Activated gamma-delta T cell treated with anti-CD3 and anti-CD28 coated beads, Interleukin-2, amount 50 U/mL, for 16 hours (primary cell): ENCODE measurements at regions not wholly inside any gene's neighbourhood (a gene's known extent, or its start where the extent isn't known, plus 50 kb on each side); places are given as distances from the start of the nearest gene placed in this dataset.
"Not testable (repeated sequence)": the region's sequence is repeated elsewhere in the genome, so short reads cannot be mapped to it uniquely, and the experiment has no call there.

Source experiments
- DNase-seq: peaks from one replicate; pipeline ENCODE4 v3.0.0-alpha.2; 2020; ENCODE audit warnings: low read depth

DNA sequence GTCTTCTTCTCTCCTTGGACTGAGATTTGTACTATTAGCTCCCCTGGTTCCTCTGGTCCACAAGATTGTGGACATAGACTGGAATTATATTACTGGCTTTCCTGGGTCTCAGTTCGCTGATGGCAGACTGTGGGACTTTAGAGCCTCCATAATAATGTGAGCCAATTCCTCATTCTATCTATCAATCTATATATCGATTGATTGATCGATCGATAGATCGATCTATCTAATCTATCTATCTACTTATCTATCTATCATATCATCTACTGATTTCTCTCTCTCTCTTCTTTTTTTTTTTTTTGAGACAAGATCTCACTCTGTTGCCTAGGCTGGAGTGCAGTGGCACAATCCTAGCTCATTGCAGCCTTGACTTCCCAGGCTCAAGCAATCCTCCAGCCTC is 51.5 kb upstream of the DDR1 start:
- no peak for DNase-seq

- DNase-seq = no peak
Measured at GRCh38 chr6:30830438-30830837, 53.9 kb upstream of the DDR1 start.

DNA sequence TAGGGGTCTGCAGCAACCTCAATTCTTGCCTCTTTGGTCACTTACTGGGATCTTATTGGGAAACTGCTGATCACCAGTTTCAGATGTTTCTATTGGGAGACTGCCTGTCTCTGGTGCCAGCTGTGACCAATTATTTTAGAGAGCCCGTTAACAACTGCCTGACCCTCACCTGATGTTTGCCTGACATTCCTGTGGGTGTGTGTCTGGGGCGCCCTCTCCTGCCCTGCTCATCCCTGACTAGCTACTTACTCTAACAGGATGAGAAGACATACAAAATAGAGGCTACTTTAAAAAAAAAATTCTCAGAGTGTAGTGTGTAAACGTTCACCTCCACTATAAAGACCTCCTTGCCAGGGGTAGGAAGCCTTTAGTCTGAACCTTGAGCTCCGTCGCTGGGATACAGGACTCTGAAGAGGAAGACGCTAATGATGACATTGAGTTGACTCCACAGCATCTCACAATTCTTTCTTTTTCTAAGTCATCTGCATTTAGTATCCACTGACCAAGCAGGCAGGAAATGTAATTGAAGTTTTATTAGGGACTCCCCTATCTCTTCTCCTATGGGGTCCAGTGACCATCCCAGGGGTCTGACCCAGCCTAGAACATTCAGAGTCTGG is 54.6 kb upstream of the DDR1 start:
- no peak for DNase-seq

GRCh38 chr6:30829033-30829432 is 55.3 kb upstream of the DDR1 start:
- DNase-seq = no peak

GRCh38 chr6:30828027-30828962 is 56.0 kb upstream of the DDR1 start:
- peak; percentile 68 for DNase-seq

DNA sequence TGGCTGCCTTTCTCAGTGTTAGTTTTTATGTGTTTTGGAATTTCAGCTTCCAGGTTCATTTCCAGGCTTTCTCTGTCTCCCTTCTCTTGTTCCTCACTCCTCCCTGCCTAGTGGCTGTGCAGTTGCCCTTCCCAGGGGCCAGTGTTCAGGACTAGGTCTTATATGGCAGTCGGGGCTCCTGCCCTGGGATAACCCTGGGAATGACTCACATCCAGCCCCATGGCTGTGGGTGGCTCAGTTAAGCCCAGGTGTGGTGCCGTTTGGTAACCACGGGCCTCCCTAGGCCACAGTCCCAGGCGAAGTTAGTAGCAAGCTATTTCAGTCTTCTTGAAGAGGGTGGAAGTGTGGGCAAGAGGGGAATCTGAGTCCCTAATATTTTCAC is 57.4 kb upstream of the DDR1 start:
- DNase-seq = no peak

DNA sequence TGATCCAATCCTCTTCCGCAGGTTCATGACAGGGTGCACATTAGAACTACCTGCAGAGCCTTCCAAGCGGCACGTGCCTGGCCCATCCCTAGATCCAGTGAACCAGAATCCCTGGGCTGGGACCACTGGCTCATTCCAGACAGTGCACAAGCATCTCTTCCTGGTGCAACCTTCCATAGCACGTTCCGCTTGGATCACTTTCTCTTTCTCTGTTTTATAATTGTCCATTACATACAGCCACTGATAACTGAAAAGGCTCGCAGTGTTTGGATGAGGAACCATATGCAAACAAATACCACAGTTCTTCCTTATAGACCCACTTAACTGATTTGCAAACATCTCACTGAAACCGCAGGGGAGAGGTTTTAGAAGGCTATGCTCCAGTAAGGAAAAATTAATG is 59.6 kb upstream of the DDR1 start:
- DNase-seq = no peak

GRCh38 chr6:30823534-30823865 is 60.8 kb upstream of the DDR1 start:
- DNase-seq = no peak

- DNase-seq = no peak
Measured at GRCh38 chr6:30821862-30822784, 62.2 kb upstream of the DDR1 start.

DNA sequence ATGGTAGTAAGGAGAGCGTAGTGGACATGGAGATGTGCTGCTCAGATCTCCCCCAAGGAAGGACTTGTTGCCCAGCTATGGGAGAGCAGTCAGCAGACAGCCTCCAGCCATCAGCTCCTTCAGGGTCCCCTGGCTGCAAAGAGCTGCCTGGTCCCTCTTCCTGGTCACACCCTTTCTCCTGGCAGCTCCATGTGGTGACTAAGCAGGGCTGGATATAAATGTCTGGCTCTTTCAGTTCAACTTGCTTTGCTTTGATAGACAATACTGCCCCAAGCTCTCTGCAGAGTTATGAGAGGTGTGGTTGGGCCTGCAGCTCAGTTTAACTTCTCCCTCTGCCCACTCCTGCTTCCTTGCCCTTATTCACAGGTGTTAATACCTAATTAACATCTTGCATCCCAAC is 64.1 kb upstream of the DDR1 start:
- no peak for DNase-seq

DNA sequence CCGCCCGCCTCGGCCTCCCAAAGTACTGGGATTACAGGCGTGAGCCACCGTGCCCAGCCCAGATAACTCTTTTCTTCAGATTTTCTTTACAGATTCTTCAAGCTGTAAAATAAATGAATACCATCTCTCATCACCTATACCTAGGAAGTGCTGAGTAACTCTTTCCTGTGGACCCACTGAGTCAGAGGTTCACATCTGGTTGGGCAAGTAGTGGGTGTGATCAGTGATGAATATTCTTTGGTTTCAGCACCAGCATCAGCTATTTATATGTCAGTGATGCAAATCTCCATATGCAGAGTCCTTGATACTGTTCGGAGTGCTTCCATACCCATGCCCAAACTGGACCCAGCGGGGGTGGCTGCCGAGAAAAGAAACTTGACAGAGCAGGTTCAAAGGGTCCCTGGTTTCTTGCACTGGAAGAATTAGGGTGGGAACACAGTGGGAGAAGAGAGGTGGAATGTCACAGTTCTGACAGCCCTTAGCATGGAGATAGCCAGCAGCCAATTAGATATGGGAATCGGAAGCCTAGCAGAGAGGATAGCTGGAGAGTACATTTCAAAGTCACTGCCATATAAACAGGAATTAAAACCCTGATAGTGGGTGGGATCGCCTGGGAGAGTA is 64.9 kb upstream of the DDR1 start:
- DNase-seq = peak; percentile 23

GRCh38 chr6:30818391-30818841 is 65.9 kb upstream of the DDR1 start:
- no peak for DNase-seq

DNA sequence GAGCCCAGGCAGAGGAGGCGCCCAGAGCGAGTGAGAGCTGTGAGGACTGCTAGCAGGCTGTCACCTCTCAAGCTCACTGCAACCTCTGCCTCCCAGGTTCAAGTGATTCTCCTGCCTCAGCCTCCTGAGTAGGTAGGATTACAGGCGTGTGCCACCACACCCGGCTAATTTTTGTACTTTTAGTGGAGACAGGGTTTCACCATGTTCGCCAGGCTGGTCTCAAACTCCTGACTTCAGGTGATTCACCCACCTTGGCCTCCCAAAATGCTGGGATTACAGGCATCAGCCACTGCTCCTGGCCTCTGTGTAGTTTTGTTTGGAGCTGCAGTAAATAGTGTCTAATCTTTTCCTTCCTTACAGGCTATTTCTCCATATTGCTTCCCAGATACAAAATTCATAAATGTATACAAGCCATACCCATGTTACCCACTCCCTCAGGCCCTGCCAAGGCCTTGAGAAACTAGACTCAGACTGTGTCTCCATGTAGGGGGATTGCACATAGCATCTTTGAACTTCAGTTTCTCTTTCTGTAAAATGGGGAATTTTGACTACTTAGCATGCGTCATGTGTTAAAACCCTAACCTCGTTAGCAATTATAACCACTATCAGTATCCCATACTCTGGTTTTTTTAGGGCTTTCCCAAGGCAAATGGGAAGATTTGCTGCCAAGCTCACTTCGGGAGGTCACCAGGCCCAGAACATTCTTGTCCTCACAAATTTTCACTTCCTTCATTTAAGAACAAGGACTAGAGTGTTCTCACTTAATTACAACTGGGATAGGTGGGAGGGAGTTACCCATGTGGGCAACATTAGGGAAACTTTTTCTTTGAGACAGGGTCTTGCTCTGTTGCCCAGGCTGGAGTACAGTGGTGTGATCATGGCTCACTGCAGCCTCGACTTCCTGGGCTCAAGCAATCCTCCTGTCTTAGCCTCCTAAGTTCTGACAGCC is 67.3 kb upstream of the DDR1 start:
- DNase-seq = no peak

- not testable (repeated sequence) for DNase-seq
Measured at GRCh38 chr6:30816296-30816695, 68.0 kb upstream of the DDR1 start.

DNA sequence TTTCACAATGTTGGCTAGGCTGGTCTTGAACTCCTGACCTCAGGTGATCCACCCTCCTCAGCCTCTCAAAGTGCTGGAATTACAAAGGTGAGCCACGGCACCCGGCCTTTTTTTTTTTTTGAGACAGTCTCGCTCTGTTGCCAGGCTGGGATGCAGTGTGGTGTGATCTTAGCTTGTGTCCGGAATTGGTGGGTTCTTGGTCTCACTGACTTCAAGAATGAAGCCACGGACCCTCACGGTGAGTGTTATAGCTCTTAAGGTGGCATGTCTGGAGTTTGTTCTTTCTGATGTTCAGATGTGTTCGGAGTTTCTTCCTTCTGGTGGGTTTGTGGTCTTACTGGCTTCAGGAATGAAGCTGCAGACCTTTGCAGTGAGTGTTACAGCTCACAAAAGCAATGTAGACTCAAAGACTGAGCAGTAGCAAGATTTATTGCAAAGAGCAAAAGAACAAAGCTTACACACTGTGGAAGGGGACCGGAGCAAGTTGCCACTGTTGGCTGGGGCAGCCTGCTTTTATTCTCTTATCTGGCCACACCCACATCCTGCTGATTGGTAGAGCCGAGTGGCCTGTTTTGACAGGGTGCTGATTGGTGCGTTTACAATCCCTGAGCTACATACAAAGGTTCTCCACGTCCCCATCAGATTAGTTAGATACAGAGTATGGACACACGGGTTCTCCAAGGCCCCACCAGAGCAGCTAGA is 69.1 kb upstream of the DDR1 start:
- DNase-seq = not testable (repeated sequence)

GRCh38 chr6:30814146-30815040 is 69.9 kb upstream of the DDR1 start:
- peak; percentile 12 for DNase-seq

- no peak for DNase-seq
Measured at GRCh38 chr6:30813631-30814145, 69.3 kb upstream of the IER3 start.

DNA sequence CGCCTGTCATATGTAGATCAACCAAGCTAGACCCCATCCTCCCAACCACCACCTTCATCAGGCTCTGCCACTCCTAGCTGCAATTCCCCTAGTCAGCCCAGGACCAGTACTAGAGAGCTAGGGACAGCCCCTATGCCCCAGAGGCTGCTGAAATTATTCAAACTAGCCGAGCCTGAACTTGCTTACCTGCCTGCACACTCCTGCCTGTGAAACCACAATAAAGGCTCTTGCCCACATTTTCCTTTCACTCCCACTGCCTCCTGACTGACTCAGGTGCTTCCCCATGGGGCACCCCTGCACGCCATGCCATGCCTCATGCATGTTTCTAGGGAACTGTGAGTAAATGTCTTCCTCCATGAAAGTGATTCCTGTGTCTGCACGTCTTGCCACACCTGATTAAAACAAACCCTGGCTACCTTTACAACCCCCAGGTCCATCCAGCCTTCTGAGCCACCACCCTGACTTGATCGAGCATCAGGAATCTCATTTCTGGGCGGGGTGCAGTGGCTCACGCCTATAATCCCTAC is 66.5 kb upstream of the IER3 start:
- peak; percentile 50 for DNase-seq

DNA sequence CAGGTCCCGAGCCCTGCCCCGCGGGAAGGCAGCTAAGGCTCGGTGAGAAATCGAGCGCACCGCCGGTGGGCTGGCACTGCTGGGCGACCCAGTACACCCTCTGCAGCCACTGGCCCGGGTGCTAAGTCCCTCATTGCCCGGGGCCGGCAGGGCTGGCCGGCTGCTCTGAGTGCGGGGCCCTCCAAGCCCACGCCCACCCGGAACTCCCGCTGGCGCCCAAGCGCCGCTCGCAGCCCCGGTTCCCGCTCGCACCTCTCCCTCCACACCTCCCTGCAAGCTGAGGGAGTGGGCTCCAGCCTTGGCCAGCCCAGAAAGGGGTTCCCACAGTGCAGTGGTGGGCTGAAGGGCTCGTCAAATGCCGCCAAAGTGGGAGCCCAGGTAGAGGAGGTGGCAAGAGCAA is 63.2 kb upstream of the IER3 start:
- not testable (repeated sequence) for DNase-seq
